ENCODE measurements at regions not wholly inside any gene's neighbourhood (a gene's known extent, or its start where the extent isn't known, plus 50 kb on each side); places are given as distances from the start of the nearest gene placed in this dataset.

DNA sequence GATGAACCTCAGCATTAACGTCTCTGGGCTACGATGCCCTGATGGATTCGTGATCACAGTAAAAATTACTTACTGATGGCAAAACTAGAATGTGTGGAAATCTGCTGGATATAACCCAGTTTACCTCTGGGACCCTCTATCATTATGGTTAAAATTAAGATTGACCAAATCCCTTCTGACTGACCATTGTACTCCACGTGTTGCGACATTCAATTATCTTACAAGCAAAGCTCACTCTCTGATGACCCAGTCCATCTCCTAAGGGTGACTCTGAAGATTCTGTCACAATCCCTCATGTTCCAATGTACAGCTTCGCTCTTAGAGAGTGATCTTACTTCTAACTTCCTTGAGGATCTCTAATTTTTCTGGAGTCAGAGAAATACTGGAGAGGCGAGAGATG is 288.5 kb upstream of the RUNX1 start:
- TF ChIP-seq CTCF (IDR thresholded peaks at IDR 0.05; ENCODE audit: low read length): no peak
- TF ChIP-seq EZH2phosphoT487 (IDR thresholded peaks at IDR 0.05; ENCODE audit: low read length): no peak
